MM.1S (cell line): ENCODE measurements at regions not wholly inside any gene's neighbourhood (a gene's known extent, or its start where the extent isn't known, plus 50 kb on each side); places are given as distances from the start of the nearest gene placed in this dataset.
"Not testable (repeated sequence)": the region's sequence is repeated elsewhere in the genome, so short reads cannot be mapped to it uniquely, and the experiment has no call there.

ENCODE experiments used
- DNase-seq: peaks from one replicate; pipeline ENCODE4 v3.0.0-alpha.2; 2015
- H2AFZ ChIP-seq: fragments of 300-600 bp; sonication (generic); 2 replicates; pipeline ENCODE4 v1.6.0; 2016; ENCODE audit warnings: antibody characterized with exemption, low read length
- H3F3A ChIP-seq: fragments of 300-600 bp; sonication (generic); 2 replicates; pipeline ENCODE4 v1.6.1; 2016; ENCODE audit warnings: mild to moderate bottlenecking, antibody characterized with exemption, low read length, moderate library complexity, mixed read lengths; ENCODE audit not compliant: insufficient read depth
- H3K27ac ChIP-seq: fragments of 300-600 bp; sonication (generic); 2 replicates; pipeline ENCODE4 v1.5.1; 2016; ENCODE audit warnings: mild to moderate bottlenecking, low read length
- H3K27me3 ChIP-seq: fragments of 300-600 bp; sonication (generic); replicated peaks from 2 replicates; pipeline ENCODE4 v1.6.0; 2016; ENCODE audit warnings: low read length; ENCODE audit not compliant: insufficient read depth
- H3K36me3 ChIP-seq: fragments of 300-600 bp; sonication (generic); replicated peaks from 2 replicates; pipeline ENCODE4 v1.6.1; 2016; ENCODE audit warnings: mild to moderate bottlenecking, low read length, mixed read lengths; ENCODE audit not compliant: insufficient read depth
- H3K4me1 ChIP-seq: fragments of 300-600 bp; sonication (generic); 2 replicates; pipeline ENCODE4 v1.6.1; 2016; ENCODE audit warnings: low read length, mixed read lengths
- H3K4me2 ChIP-seq: fragments of 300-600 bp; sonication (generic); 2 replicates; pipeline ENCODE4 v1.6.0; 2016; ENCODE audit warnings: low read depth, low read length
- H3K4me3 ChIP-seq: fragments of 300-600 bp; sonication (generic); 2 replicates; pipeline ENCODE4 v1.5.1; 2016; ENCODE audit warnings: low read length, mixed read lengths
- H3K79me2 ChIP-seq: fragments of 300-600 bp; sonication (generic); 2 replicates; pipeline ENCODE4 v1.6.1; 2016; ENCODE audit warnings: mixed run types, low read length, mixed read lengths
- H3K9ac ChIP-seq: fragments of 300-600 bp; sonication (generic); 2 replicates; pipeline ENCODE4 v1.6.1; 2016; ENCODE audit warnings: low read length, mixed read lengths
- H3K9me2 ChIP-seq: fragments of 300-600 bp; sonication (generic); replicated peaks from 2 replicates; pipeline ENCODE4 v1.6.1; 2016; ENCODE audit warnings: mild to moderate bottlenecking, low read length, mixed read lengths; ENCODE audit not compliant: insufficient read depth
- H3K9me3 ChIP-seq: fragments of 300-600 bp; sonication (generic); replicated peaks from 2 replicates; pipeline ENCODE4 v1.6.1; 2016; ENCODE audit warnings: mild to moderate bottlenecking, low read length, mixed read lengths; ENCODE audit not compliant: insufficient read depth
- H4K20me1 ChIP-seq: fragments of 300-600 bp; sonication (generic); 2 replicates; pipeline ENCODE4 v1.6.1; 2016; ENCODE audit warnings: mild to moderate bottlenecking, low read length, moderate library complexity, mixed read lengths; ENCODE audit not compliant: insufficient read depth
- EZH2 ChIP-seq: fragments of 300-600 bp; sonication (generic); optimal IDR thresholded peaks from 2 replicates; pipeline ENCODE3; 2017; ENCODE audit warnings: low read depth, mild to moderate bottlenecking, antibody characterized with exemption, low read length, mixed read lengths
- EZH2phosphoT487 ChIP-seq: fragments of 300-600 bp; sonication (generic); IDR thresholded peaks from 2 replicates; pipeline ENCODE4 v1.6.1; 2018; ENCODE audit warnings: antibody characterized with exemption, low read length
- TF ChIP-seq, protein P1 (sequence below): fragments of 300-600 bp; sonication (generic); IDR thresholded peaks from 2 replicates; pipeline ENCODE4 v1.5.1; 2016; ENCODE audit warnings: antibody characterized with exemption, low read length, mixed read lengths

DNA sequence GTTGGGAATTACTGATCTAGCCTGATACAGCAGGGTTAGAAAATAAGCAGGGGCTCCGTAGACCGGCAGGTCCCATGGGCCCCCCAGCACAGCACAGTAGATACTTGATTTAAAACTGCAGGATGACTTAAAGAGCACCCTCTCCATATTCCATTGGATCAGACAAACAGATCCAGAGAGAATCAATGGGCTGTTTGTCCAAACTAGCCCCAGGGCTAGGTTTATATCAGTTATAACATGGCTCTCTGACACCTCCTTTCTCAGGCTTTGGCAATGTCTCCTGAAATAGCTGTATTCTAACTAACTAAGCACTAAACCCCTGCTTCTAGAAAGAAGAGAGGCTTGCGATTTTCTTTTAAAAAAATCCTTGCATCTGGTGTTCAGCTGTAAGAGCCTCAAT, 100.4 kb upstream of the GALNT18 start:
- no peaks in the 10 kb centered on the region for H3K9me2 ChIP-seq
- no peak overlapping the region for H3K9ac ChIP-seq
- no peak overlapping the region for H2AFZ ChIP-seq
- no peaks in the 10 kb centered on the region for H3K27me3 ChIP-seq
- H3K27ac ChIP-seq = no peak overlapping the region
- H3K4me2 ChIP-seq = no peak overlapping the region
- H3K9me3 ChIP-seq = no peaks in the 10 kb centered on the region
- no peaks in the 10 kb centered on the region for H4K20me1 ChIP-seq
- H3K4me3 ChIP-seq = no peak overlapping the region
- H3K36me3 ChIP-seq = no peaks in the 10 kb centered on the region
- H3K79me2 ChIP-seq = no peaks in the 10 kb centered on the region
- no peak for DNase-seq
- H3F3A ChIP-seq = no peaks in the 10 kb centered on the region
- no peaks in the 10 kb centered on the region for H3K4me1 ChIP-seq
- TF ChIP-seq EZH2phosphoT487 (no peak), EZH2 (no peak)
- TF ChIP-seq, protein P1, sequence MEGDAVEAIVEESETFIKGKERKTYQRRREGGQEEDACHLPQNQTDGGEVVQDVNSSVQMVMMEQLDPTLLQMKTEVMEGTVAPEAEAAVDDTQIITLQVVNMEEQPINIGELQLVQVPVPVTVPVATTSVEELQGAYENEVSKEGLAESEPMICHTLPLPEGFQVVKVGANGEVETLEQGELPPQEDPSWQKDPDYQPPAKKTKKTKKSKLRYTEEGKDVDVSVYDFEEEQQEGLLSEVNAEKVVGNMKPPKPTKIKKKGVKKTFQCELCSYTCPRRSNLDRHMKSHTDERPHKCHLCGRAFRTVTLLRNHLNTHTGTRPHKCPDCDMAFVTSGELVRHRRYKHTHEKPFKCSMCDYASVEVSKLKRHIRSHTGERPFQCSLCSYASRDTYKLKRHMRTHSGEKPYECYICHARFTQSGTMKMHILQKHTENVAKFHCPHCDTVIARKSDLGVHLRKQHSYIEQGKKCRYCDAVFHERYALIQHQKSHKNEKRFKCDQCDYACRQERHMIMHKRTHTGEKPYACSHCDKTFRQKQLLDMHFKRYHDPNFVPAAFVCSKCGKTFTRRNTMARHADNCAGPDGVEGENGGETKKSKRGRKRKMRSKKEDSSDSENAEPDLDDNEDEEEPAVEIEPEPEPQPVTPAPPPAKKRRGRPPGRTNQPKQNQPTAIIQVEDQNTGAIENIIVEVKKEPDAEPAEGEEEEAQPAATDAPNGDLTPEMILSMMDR = no peak

DNA sequence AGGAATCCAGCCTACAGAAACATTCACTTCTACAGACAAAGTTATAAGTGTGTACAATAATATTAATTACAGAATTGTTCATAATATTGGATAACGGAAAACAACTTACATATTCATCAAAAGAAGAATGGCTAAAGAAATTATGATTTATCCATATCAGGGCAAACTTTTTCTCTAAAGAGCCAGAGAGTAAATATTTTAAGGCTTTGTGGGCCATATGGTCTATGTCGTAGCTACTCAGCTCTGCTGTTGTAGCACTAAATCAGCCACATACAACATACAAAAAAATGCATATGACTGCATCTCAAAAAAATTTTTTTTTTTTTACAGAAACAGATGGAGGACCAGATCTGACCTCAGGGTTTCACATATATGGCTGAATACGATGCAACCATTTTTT, 96.7 kb upstream of the GALNT18 start:
- Histone ChIP-seq H3K27me3 (no peaks in the 10 kb centered on the region), H3K36me3 (no peaks in the 10 kb centered on the region), H2AFZ (no peak overlapping the region), H3K4me1 (no peaks in the 10 kb centered on the region), H3K9ac (no peak overlapping the region), H3K9me3 (no peaks in the 10 kb centered on the region), H3K27ac (no peak overlapping the region), H3K79me2 (no peaks in the 10 kb centered on the region), H3F3A (no peaks in the 10 kb centered on the region), H4K20me1 (no peaks in the 10 kb centered on the region), H3K4me2 (no peak overlapping the region), H3K9me2 (no peaks in the 10 kb centered on the region), H3K4me3 (no peak overlapping the region)
- TF ChIP-seq EZH2phosphoT487 (no peak), EZH2 (no peak)
- TF ChIP-seq, protein P1 = no peak
- DNase-seq = no peak

DNA sequence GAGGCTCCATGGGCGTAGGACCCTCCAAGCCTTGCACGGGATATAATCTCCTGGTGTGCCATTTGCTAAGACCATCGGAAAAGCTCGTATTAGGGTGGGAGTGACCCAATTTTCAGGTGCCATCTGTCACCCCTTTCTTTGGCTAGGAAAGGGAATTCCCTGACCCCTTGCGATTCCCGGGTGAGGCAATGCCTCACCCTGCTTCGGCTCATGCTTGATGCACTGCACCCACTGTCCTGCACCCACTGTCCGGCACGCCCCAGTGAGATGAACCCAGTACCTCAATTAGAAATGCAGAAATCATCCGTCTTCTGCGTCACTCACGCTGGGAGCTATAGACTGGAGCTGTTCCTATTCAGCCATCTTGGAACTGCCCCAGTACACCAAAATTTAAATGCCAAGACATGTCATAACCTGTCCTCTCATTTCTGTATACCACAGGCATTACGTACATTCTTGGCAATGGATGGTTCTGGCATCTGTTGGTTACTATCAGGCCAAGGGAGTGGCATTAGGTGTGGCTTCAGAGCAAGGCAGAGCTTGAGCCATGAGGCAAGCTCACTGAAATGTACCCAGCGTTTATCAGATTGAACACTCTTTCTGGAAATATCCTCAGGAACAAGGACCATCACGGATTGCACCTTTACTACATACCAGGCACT, 95.4 kb upstream of the GALNT18 start:
- Histone ChIP-seq H2AFZ (no peak overlapping the region), H3K4me2 (no peak overlapping the region), H3K79me2 (no peaks in the 10 kb centered on the region), H3K27ac (no peak overlapping the region), H3K36me3 (no peaks in the 10 kb centered on the region), H3K4me3 (no peak overlapping the region), H3K4me1 (no peaks in the 10 kb centered on the region), H3K9ac (no peak overlapping the region), H3K9me3 (no peaks in the 10 kb centered on the region), H3K27me3 (no peaks in the 10 kb centered on the region), H3K9me2 (no peaks in the 10 kb centered on the region), H3F3A (no peaks in the 10 kb centered on the region), H4K20me1 (no peaks in the 10 kb centered on the region)
- DNase-seq = no peak
- TF ChIP-seq EZH2 = no peak
- TF ChIP-seq EZH2phosphoT487 = no peak
- TF ChIP-seq, protein P1 = no peak

DNA sequence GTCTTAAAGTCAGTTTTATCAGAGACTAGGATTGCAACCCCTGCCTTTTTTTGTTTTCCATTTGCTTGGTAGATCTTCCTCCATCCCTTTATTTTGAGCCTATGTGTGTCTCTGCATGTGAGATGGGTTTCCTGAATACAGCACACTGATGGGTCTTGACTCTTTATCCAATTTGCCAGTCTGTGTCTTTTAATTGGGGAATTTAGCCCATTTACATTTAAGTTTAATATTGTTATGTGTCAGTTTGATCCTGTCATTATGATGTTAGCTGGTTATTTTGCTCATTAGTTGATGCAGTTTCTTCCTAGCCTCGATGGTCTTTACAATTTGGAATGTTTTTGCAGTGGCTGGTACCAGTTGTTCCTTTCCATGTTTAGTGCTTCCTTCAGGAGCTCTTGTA, 93.3 kb upstream of the GALNT18 start:
- H3K4me3 ChIP-seq, DNase-seq, H4K20me1 ChIP-seq, H2AFZ ChIP-seq, H3K79me2 ChIP-seq, H3K4me2 ChIP-seq, H3K9me2 ChIP-seq, H3K9ac ChIP-seq, H3K27me3 ChIP-seq, H3K36me3 ChIP-seq, H3K27ac ChIP-seq, H3K4me1 ChIP-seq, H3F3A ChIP-seq, H3K9me3 ChIP-seq: not testable (repeated sequence)
